NCI-H2227 (cell line): ENCODE measurements at regions not wholly inside any gene's neighbourhood (a gene's known extent, or its start where the extent isn't known, plus 50 kb on each side); places are given as distances from the start of the nearest gene placed in this dataset.
"Not testable (repeated sequence)": the region's sequence is repeated elsewhere in the genome, so short reads cannot be mapped to it uniquely, and the experiment has no call there.

Experiments used
- DNase-seq: peaks from one replicate; lab custom pipeline; 2025; ENCODE audit not compliant: unreplicated experiment; lab: John Stamatoyannopoulos, UW

DNA sequence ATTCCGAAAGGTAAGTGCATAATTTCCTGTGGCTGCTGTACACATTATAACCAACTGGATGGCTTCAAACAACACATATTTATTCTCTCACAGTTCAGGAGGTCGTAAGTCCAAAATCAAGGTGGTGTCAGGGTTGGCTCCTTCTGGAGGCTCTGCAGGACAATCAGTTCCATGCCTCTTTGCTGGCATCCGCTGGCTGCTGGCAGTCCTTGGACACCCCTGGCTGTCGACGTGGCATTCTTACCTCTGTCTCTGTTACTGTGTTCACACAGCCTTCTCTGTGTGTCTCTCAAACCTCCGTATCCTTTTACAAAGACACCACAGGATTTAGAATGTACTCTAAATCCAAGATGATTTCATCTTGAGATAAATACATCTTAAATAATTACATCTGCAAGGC is 398.8 kb upstream of the ATP10A start:
- no peak for DNase-seq

DNA sequence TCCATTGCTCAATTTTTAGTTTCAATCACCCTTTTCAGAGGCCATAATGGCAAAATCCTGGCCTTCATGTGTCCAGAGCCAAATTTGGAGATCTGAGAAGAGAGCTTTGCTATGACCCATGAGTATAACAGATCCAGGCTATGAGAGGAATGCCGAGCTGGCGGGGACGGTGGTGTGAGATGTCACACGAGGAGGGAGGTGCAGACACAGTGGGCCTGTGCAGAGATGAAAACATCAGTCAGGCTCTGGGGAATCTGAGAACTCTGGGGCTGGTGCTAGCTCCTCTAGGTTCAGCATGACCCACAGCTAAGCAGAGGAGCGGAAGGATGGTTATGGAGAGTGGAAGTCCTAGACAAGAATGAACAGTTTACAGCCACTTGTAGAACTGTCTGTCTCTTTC is 398.3 kb upstream of the ATP10A start:
- no peak for DNase-seq

DNA sequence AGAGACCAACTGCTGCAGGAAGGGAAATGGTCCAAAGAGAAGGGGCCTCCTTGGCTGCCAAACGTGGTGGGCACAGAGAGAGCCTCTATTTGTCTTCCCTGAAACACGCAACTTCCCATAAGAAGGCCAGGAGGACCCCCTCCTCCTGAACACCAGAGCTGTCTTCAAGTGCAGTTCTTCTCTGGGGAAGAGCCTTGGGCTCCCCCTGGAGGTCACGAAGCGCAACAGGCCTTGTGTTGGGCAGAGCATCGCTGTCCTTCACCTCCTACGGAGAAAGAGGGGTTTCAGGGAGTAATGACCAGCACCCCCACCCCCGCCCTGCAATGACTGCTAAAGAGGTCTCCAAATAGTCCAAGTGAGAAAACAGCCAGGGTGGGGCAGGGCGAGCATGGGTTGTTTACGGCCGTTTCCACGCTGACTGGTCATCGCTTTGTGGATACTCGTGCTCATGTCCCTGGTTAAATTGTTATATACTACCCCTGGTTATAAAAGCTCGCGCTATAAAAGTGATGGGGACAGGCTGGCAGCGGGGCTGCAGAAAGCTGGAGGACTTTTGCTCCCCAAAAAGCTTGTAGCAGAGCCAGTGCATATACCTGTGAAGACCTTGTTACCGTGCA is 397.5 kb upstream of the ATP10A start:
- peak; percentile 10 for DNase-seq

DNA sequence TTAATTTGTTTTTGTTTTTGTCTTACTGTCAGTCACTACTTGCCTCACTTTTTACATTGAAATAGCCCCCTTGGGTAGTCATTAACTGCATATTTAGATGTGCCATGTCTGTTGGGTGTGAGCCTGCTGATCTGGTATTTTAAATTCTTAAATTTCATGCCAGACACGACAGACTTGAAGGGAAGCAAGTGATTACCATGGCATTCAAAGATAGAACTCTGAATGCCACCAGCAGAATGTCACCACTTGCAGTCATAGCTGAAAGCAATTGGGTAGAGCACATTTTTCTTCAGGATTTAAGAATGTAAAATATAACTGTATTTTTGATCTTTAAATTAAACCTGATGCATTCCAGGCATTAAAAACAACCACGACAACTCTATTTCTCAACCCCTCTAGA is 396.5 kb upstream of the ATP10A start:
- DNase-seq, result no peak

DNA sequence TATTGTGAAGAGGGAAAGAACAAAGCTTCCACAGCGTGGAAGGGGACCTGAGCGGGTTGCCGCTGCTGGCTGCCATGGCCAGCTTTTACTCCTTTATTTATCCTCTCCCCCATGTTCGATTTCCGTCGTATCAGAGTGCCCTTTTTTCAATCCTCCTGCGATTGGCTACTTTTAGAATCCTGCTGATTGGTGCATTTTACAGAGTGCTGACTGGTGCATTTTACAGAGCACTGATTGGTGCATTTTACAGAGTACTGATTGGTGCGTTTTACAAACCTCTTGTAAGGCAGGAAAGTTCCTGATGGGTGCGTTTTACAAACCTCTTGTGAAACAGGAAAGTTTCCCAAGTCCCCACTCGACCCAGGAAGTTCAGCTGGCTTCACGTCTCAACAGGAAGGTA is 381.7 kb upstream of the ATP10A start:
- not testable (repeated sequence) for DNase-seq

DNA sequence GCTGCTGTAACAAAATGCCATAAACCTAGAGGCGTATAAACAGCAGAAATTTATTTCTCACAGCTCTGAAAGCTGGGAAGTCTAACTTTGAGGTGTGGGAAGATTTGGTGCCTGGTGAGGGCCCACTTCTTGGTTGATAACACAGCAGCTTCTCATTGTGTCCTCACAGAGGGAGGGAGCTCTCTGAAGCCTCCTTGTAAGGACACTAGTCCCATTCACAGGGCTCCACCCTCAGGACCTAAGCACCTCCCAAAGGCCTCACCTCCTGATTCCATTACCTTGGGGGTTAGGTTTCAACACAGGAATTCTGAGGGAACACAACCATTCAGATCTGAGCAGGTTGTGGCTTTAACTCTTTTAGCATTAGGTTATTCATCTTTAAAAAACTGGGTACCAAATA is 380.3 kb upstream of the ATP10A start:
- DNase-seq, result no peak

DNA sequence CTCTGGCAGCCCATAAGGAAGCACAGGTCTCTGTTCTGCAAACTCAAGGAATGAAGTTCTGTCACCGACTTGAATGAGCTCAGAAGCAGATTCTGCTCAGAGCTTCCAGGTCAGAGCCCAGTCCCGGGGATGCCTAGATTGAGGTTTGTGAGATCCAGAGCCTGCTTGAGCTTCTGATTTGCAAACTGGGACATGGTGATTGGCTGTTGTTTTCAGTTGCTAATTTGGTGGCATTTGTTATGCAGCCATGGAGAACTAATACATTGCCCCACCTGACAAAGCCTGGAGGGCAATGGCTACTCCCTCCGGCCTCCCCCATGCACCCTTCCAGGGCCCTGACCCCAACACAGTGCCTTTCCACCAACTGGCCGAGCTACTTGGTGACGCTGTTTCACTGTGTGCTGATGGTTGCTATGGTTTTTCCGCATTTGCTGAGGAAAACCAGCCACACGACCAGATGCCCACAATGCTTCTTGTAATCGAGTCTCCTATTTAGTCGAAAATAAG is 379.5 kb upstream of the ATP10A start:
- DNase-seq, result no peak

DNA sequence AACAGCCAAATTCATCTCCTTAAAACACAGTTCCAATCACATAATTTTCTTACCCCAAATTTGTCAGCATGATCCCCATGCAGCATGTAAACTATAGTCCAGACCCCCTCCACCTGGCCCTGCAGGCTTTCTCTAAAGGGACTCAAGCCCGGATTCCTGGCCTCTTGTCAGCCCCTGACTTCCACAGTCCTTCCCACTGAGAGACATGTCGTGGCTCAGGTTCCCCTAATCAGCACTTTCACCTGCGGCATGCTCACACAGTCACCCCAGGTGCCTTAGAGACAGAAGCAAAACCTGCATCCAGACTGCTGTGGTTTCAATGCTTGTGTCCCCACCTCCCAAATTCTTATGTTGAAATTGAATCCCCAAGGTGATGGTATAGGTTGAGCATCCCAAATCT is 372.7 kb upstream of the ATP10A start:
- DNase-seq, result no peak

DNA sequence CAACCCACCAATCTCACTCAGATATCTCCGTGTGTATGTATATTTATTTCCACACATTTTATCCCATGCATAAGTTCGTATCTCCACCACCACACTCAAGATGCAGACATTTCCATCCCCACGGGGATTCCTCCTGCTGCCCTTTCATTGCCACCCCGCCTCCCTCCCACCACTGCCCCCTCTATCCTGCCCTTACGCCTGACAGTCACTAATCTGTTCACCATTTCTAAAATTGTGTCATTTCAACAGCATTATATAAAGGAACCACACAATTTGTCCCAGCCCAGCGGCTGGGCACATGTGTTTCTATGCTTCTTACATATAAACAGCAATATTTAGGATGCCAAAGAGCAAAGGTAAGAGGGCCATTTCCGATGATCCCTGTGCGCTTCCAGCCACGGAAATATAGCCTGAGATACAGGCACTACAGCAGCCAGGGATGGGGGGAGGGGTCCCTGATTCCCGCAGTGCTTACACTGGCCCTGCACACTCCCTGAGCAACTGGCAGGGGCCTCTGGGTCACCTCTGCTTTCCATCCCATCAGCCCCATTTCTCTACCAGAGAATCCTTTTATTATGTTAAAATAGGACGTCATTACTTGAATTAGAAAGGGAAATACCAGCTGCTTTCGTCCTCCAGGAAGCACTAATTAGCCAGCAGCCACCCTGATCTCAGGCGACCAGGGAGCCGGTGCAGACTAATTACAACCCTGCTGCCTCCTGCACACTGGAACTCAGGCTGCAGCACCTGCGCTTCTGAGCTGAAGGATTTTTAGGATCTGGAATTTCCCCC is 372.0 kb upstream of the ATP10A start:
- peak; percentile 0 for DNase-seq

DNA sequence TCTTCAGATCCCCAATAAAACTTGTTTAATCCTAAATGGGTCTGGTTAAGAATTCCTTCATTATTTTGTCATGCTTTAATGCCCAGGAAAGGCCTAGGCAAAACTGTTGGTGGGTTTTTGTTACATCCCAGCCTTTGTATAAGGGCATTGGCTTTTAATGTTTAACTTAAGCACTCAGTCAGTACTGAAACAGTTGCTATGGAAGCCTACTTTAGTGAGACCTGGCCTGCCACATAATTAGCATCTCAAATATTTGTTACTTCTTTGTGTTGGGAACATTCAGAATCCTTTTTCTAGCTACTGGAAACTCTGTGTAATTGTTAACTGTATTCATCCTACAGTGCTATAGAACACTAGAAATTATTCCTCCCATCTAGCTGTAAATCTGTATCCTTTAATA is 369.6 kb upstream of the ATP10A start:
- no peak for DNase-seq

DNA sequence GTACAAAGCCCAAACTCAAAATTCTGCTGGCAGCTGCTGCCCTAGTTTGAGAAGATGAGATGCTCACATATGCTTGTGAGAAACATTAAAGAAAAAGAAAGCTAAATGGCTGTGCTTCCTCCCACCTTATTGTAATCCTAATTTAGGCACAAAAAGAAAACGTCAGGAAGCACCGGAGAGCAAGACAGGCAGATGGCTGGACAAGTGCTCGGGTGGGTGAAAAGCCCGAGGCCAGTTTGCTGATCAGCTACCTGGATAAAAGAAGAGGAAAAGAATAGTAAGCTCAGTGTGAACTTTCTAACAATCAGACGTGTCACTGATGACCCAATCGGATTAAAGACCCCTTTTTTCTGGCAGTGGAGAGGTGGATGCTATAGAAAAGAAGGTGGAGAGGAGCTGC is 368.0 kb upstream of the ATP10A start:
- DNase-seq, result no peak

DNA sequence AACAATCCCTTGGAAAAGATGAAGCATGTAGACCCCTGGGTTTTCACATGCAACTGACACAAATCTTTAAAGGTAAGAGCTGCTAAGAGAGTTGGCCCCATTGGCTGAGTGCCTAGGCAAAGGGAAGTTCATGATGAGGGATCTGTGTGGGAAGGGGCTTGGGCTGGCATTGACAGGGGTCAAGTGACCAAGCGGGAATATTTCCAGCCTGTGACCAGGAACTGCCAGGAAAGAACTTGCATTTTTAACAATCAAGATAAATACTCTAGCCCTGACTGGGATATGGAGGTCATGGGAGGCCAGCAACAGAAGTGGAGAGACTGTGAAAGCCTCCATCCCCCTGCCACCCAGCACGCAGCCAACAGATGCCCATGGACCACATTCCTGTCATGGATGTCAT is 361.1 kb upstream of the ATP10A start:
- no peak for DNase-seq

DNA sequence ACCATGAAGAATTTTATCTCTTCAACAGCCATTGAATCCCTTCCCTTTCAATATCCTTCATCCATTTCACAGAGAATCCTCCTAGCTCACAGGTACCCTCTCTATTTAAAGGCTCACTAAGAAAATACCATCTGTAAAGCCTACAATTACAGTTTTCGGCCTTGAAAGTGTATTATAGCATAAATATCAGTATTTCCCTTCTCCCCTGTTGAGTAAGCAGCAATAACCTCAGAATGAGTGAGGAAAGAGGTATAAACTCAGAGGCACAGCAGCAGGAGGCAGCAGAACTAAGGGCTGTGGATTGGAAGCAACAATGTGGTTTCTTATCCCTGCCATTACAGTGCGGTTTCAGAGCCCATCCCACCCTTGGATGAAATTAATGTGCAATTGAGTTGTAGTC is 360.6 kb upstream of the ATP10A start:
- no peak for DNase-seq

DNA sequence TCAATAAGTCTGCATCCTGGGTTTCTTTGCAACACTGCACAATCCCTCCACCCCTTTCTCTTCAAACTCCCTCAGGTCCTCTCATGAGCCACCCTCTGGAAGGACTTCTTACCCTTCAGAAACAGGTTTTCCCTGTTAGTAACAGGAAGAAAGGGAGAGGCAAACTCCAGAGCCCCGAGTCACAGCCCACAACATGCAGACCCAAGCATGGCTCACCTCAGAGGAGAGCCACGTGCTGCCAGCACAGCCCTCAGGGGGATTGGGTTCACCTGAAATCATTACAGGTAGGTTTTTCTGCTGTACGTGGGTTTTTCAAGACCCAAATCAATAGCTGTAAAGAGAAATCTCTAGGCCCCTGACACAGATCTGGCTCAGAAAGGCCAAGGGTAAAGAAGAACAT is 359.7 kb upstream of the ATP10A start:
- no peak for DNase-seq

DNA sequence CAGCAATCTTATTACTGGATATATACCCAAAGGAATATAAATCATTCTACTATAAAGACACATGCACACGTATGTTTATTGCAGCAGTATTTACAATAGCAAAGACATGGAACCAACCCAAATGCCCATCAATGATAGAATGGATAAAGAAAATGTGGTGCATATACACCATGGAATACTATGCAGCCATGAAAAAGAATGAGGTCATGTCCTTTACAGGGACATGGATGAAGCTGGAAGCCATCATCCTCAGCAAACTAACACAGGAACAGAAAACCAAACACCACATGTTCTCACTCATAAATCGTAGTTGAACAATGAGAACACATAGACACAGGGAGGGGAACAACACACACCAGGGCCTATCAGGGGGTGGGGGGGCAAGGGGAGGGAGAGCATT is 353.9 kb upstream of the ATP10A start:
- not testable (repeated sequence) for DNase-seq

DNA sequence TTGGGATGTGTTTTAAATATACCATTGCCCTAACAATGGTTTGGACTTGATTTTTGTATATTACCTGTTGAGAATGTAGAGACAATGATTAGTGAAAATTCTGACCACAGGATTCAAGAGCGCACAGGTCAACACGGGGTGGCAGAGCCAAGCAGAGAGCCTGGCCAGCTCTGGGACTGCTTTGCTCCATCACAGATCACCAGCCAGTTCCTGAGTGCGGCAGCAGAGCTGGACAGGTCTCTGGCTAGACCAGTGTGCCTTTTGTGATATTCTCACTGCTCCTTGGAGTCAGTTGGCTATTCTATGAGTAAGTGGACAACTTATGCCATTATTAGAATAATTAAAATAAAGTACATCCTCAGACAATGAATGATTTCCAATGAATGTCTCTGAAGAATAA is 351.2 kb upstream of the ATP10A start:
- no peak for DNase-seq

DNA sequence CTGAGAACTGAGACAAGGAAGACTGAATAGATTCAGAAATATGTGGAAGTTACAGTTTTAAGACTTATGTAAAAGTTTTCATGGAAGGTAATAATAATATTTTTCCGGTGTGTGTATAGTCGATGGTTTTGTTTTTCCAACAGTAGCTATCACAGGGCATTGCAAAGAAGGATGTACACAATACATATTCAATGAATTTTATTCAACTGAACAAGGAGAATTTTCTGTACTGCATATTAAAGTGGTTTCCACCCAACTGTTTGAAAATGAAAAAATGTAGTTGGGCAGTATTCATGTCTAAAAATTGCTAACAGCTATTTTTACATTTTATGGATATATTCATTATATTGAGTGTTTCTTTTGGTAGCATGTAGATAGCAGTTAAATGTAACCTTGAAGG is 350.3 kb upstream of the ATP10A start:
- DNase-seq, result no peak

DNA sequence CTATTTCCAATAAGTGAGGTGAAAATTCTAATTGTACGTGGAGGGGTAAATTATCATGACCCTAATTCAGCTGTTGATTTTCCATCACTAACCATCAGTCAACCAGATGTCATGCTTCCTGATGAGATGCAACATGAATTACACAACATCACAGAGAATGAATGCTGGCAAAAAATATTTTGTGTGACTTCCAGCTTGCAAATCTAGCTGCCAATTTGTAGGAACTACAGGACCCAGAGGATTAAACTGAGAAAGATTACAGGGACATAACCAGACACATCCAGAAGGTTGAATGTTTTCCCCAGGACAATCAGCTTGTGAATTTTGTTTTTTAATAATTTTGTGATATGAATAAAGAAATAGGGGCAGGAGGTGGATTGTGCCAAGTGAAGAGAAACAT is 349.0 kb upstream of the ATP10A start:
- DNase-seq, result no peak

DNA sequence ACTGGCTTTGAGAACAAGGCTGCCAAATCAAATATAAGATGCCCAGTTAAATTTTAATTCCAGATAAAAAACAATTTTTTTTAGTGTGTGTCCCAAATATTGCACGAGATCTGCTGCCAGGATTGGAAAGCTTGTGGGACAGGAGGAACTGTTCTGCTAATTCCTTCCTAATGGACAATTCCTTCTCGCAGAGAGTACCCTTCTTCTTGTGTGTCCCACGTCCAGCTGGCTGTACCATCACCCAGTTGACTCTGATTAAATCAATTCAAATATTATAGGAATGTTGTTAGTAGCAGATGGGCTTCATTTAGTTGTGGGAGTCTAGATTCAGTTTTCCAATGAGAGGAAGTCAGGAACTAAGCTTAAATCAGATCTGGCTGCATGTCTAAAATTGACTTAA is 347.9 kb upstream of the ATP10A start:
- no peak for DNase-seq

DNA sequence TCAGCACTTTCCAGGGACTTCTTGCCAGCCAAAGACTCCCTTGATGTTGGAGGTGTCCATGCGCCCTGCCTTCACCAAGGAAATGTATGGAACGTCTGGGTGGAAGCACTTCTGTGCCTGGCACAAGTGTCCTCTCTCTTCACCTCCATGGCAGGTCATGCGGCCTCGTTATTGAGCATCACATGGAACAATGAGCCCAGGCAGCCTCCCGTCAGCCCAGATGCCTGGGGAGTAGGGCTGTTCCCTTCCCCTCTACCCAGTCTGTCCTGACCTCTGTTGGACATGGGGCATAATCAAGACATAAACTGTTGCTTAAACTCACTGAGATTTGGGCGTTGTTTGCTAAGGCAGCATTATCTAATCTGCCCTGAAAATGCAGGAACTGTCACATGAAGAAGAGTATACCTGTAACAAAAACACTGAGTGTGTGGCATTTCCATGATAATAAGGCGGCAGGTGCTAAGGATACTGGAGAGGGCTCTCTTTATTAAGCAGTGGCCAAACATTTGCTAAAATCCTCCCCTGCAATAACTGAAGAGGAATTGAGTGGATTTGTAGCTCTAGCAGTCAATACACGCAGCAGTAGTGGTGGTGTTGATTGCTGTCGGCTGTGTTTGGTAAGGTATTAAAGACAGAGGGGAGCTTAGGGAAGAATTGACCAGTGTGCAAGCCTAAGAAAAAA is 338.2 kb upstream of the ATP10A start:
- no peak for DNase-seq

DNA sequence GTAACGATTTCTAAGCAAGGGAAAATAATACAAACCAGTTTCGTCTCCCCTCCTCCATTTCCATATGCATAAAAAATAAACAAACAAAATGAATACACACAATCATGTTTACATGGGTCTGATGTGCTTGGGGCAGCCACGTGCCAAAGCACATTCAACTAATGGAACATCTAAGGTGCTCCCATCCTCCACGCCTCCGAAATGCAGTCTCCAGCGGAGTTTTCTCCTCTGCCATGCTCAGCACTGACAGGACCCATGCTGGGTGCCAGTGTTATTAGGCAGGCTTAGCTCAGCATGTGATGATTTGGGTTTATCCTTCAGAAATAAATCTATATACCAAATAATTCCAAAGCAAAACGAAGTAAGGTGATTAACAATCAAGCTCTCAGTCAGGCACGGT is 337.3 kb upstream of the ATP10A start:
- no peak for DNase-seq

DNA sequence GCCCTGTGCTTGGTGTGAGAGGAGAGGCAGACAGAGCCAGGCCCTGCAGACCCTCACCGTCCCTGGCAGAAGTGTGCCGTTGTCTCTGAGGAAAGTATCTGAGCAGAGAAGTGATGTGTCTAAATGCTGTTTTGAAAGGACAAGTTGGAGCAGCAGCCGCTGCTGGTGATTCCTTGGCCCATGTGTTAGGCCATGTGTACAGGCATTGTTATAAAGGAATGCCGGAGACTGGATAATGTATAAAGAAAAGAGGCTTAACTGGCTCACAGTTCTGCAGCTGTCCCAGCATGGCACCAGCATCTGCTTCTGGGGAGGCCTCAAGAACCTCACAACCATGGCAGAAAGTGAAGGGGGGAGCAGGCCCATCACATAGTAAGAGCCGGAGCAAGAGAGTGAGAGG is 334.6 kb upstream of the ATP10A start:
- no peak for DNase-seq
